Body of pancreas (tissue), 4 donors: ENCODE measurements at regions not wholly inside any gene's neighbourhood (a gene's known extent, or its start where the extent isn't known, plus 50 kb on each side); places are given as distances from the start of the nearest gene placed in this dataset.
"Not testable (repeated sequence)": the region's sequence is repeated elsewhere in the genome, so short reads cannot be mapped to it uniquely, and the experiment has no call there.

Experiments used
- ATAC-seq: fragments of 150-250 bp; one replicate; pipeline ENCODE4 v1.9.1; 2016
- DNase-seq, 4 donors: peaks; one replicate each; pipeline ENCODE4 v3.0.0-alpha.2; 2019
- H3K27ac ChIP-seq, 4 donors: fragments of 200-600 bp; sonication (generic); 1 replicate in 3 of 4; 2 replicates in 1 of 4; pipeline versions ENCODE4 v1.5.1 to v1.6.1; 2016 to 2019; ENCODE audit warnings: mild to moderate bottlenecking in 1 of 4, mixed read lengths in 1 of 4, moderate library complexity in 1 of 4
- H3K27me3 ChIP-seq, 2 donors: fragments of 200-600 bp; sonication (generic); one replicate each; pipeline ENCODE4 v1.6.0; 2016; ENCODE audit warnings: mild to moderate bottlenecking in 1 of 2
- H3K36me3 ChIP-seq, 2 donors: fragments of 200-600 bp; sonication (generic); replicated peaks in 1 of 2; 2 replicates each; pipeline ENCODE4 v1.5.1; 2016; ENCODE audit warnings: low read depth in 2 of 2; ENCODE audit not compliant: insufficient read depth in 1 of 2
- H3K4me1 ChIP-seq: fragments of 200-600 bp; sonication (generic); one replicate; pipeline ENCODE4 v1.6.0; 2016
- H3K4me3 ChIP-seq, 2 donors: fragments of 200-600 bp; sonication (generic); 1 replicate in 1 of 2; 2 replicates in 1 of 2; pipeline ENCODE4 v1.5.1; 2016 to 2019
- H3K9me3 ChIP-seq, 3 donors: fragments of 200-600 bp; sonication (generic); 1 replicate in 2 of 3; 2 replicates in 1 of 3; pipeline ENCODE4 v1.5.1; 2016
- WGBS, 2 donors: methylation state at CpG; one replicate each; pipeline ENCODE4 v1.1.5; 2017; 5-methylcytosine and 5-hydroxymethylcytosine counted together
- intact Hi-C: fragments of 100-400 bp; cut with DNase I; formaldehyde crosslinking; loops from one replicate; pipeline ENCODE4 v1.15.1; 2023

- H3K9me3 ChIP-seq, H3K27me3 ChIP-seq, H3K4me3 ChIP-seq, ATAC-seq, H3K27ac ChIP-seq, intact Hi-C loops, H3K36me3 ChIP-seq, DNase-seq, H3K4me1 ChIP-seq: not testable (repeated sequence)
- 68 to 74% methylated on average over 7 of the region's 7 CpGs for WGBS, 2 donors
These were observed 102.8 kb downstream of the SPATA31A6 start for GRCh38 chr9:42286145-42286845.

- H3K27me3 ChIP-seq, H3K9me3 ChIP-seq, ATAC-seq, H3K36me3 ChIP-seq, intact Hi-C loops, H3K27ac ChIP-seq, H3K4me3 ChIP-seq, H3K4me1 ChIP-seq, DNase-seq: not testable (repeated sequence)
- 40 to 73% methylated on average over 18 to 40 of the region's 51 CpGs for WGBS, 2 donors
These were observed 104.8 kb downstream of the SPATA31A6 start for GRCh38 chr9:42288002-42288864.

GRCh38 chr9:42288865-42289229, 105.4 kb downstream of the SPATA31A6 start:
- H3K4me3 ChIP-seq, H3K4me1 ChIP-seq, ATAC-seq, H3K27me3 ChIP-seq, DNase-seq, H3K9me3 ChIP-seq, H3K27ac ChIP-seq, H3K36me3 ChIP-seq, intact Hi-C loops: not testable (repeated sequence)
- WGBS, 2 donors = 74 to 89% methylated on average over 3 to 8 of the region's 11 CpGs

GRCh38 chr9:42300124-42300523, 116.7 kb downstream of the SPATA31A6 start:
- intact Hi-C loops, H3K36me3 ChIP-seq, H3K27me3 ChIP-seq, ATAC-seq, H3K9me3 ChIP-seq, H3K4me3 ChIP-seq, DNase-seq, H3K27ac ChIP-seq, H3K4me1 ChIP-seq: not testable (repeated sequence)

- H3K36me3 ChIP-seq, H3K9me3 ChIP-seq, intact Hi-C loops, H3K4me3 ChIP-seq, H3K27me3 ChIP-seq, H3K27ac ChIP-seq, DNase-seq, H3K4me1 ChIP-seq, ATAC-seq: not testable (repeated sequence)
- 45 to 57% methylated on average over 2 of the region's 2 CpGs for WGBS, 2 donors
These were observed 123.2 kb downstream of the SPATA31A6 start for GRCh38 chr9:42306625-42307024.

- intact Hi-C loops, ATAC-seq, H3K36me3 ChIP-seq, H3K4me1 ChIP-seq, H3K4me3 ChIP-seq, H3K27me3 ChIP-seq, H3K9me3 ChIP-seq, H3K27ac ChIP-seq, DNase-seq: not testable (repeated sequence)
- 13 to 20% methylated on average over 2 of the region's 2 CpGs for WGBS, 2 donors
These were observed 124.0 kb downstream of the SPATA31A6 start for GRCh38 chr9:42307449-42307848.

- WGBS, 2 donors = 19 to 33% methylated on average over 2 of the region's 2 CpGs
These were observed 127.5 kb downstream of the SPATA31A6 start for GRCh38 chr9:42310972-42311371.

GRCh38 chr9:42316026-42316425, 132.6 kb downstream of the SPATA31A6 start:
- H3K27me3 ChIP-seq, H3K36me3 ChIP-seq, H3K27ac ChIP-seq, H3K4me3 ChIP-seq, intact Hi-C loops, ATAC-seq, H3K4me1 ChIP-seq, H3K9me3 ChIP-seq: not testable (repeated sequence)
- 82 to 89% methylated on average over 5 of the region's 5 CpGs for WGBS, 2 donors
- peak in 1 of 4 donors; percentile 6 for DNase-seq

More at GRCh38 chr9:42310972-42311371, 127.5 kb downstream of the SPATA31A6 start:
- H3K4me3 ChIP-seq, H3K27me3 ChIP-seq, H3K9me3 ChIP-seq, intact Hi-C loops, DNase-seq, H3K27ac ChIP-seq, H3K36me3 ChIP-seq, H3K4me1 ChIP-seq, ATAC-seq: not testable (repeated sequence)

GRCh38 chr9:42317677-42318076, 134.2 kb downstream of the SPATA31A6 start:
- DNase-seq, H3K9me3 ChIP-seq, ATAC-seq, H3K4me3 ChIP-seq, H3K27me3 ChIP-seq, H3K4me1 ChIP-seq, H3K27ac ChIP-seq, intact Hi-C loops, H3K36me3 ChIP-seq: not testable (repeated sequence)
- WGBS, 2 donors = 21 to 55% methylated on average over 3 of the region's 3 CpGs

- H3K4me1 ChIP-seq, H3K9me3 ChIP-seq, intact Hi-C loops, H3K4me3 ChIP-seq, DNase-seq, H3K27me3 ChIP-seq, H3K36me3 ChIP-seq, H3K27ac ChIP-seq, ATAC-seq: not testable (repeated sequence)
- 30 to 36% methylated on average over 7 of the region's 7 CpGs for WGBS, 2 donors
These were observed 139.8 kb downstream of the SPATA31A6 start for GRCh38 chr9:42323084-42323809.

GRCh38 chr9:42325142-42325541, 141.7 kb downstream of the SPATA31A6 start:
- H3K9me3 ChIP-seq, DNase-seq, H3K4me3 ChIP-seq, H3K27ac ChIP-seq, intact Hi-C loops, H3K36me3 ChIP-seq, H3K27me3 ChIP-seq, H3K4me1 ChIP-seq, ATAC-seq: not testable (repeated sequence)
